Transverse colon (tissue), 4 donors: ENCODE measurements at regions not wholly inside any gene's neighbourhood (a gene's known extent, or its start where the extent isn't known, plus 50 kb on each side); places are given as distances from the start of the nearest gene placed in this dataset.

Experiments
- CTCF ChIP-seq, 5 experiments: fragments of 200-600 bp in 3 of 5; fragments of 450-650 bp in 2 of 5; sonication (generic) in 3 of 5; IDR thresholded peaks; 1 replicate in 2 of 5; 2 replicates in 3 of 5; pipeline ENCODE4 v1.5.1; 2016 to 2017; ENCODE audit warnings: antibody characterized with exemption in 5 of 5, inconsistent platforms in 3 of 5, mild to moderate bottlenecking in 2 of 5, moderate library complexity in 1 of 5
- EP300 ChIP-seq: sonication (generic); formaldehyde crosslinking; IDR thresholded peaks from one replicate; pipeline ENCODE4 v1.6.1; 2017; ENCODE audit warnings: antibody characterized with exemption, low read depth
- POLR2A ChIP-seq: fragments of 450-650 bp; IDR thresholded peaks from one replicate; pipeline ENCODE4 v1.6.1; 2016; ENCODE audit warnings: antibody characterized with exemption, mild to moderate bottlenecking, moderate library complexity
- POLR2AphosphoS5 ChIP-seq, 3 donors: sonication (generic); formaldehyde crosslinking; IDR thresholded peaks; one replicate each; pipeline ENCODE4 v1.6.1; 2016; ENCODE audit warnings: antibody characterized with exemption in 3 of 3

- TF ChIP-seq CTCF (IDR thresholded peaks at IDR 0.05) (no peak), EP300 (no peak), POLR2A (no peak), POLR2AphosphoS5 (IDR thresholded peaks at IDR 0.05) (no peak)
These were observed 379.8 kb upstream of the CNR1 start for GRCh38 chr6:88545991-88546390.
